HG03159 (cell line): ENCODE measurements at regions not wholly inside any gene's neighbourhood (a gene's known extent, or its start where the extent isn't known, plus 50 kb on each side); places are given as distances from the start of the nearest gene placed in this dataset.
"Not testable (repeated sequence)": the region's sequence is repeated elsewhere in the genome, so short reads cannot be mapped to it uniquely, and the experiment has no call there.

Experiments used
- ATAC-seq: cut with Tn5 transposase; IDR thresholded peaks from one replicate; pipeline ENCODE4 v1.9.1; 2021; ENCODE audit warnings: mild to moderate bottlenecking, moderate library complexity; ENCODE audit not compliant: unreplicated experiment

- no peak for ATAC-seq
Measured at GRCh38 chr14:54010981-54011380, 54.4 kb upstream of the BMP4 start.

GRCh38 chr14:54023027-54023426, 66.4 kb upstream of the BMP4 start:
- no peak for ATAC-seq

GRCh38 chr14:54025661-54026060, 69.0 kb upstream of the BMP4 start:
- ATAC-seq = no peak

GRCh38 chr14:54026671-54027070, 70.0 kb upstream of the BMP4 start:
- ATAC-seq = no peak

- not testable (repeated sequence) for ATAC-seq
Measured at GRCh38 chr14:54030996-54031395, 74.4 kb upstream of the BMP4 start.

- ATAC-seq = not testable (repeated sequence)
Measured at GRCh38 chr14:54033285-54033684, 76.7 kb upstream of the BMP4 start.

GRCh38 chr14:54038724-54039123, 82.1 kb upstream of the BMP4 start:
- no peak for ATAC-seq

- no peak for ATAC-seq
Measured at GRCh38 chr14:54039311-54039710, 82.7 kb upstream of the BMP4 start.

- no peak for ATAC-seq
Measured at GRCh38 chr14:54040846-54041245, 84.2 kb upstream of the BMP4 start.

- no peak for ATAC-seq
Measured at GRCh38 chr14:54046250-54046649, 89.6 kb upstream of the BMP4 start.

GRCh38 chr14:54047645-54048308, 91.2 kb upstream of the BMP4 start:
- no peak for ATAC-seq

- no peak for ATAC-seq
Measured at GRCh38 chr14:54048311-54048710, 91.7 kb upstream of the BMP4 start.

GRCh38 chr14:54048736-54049135, 92.1 kb upstream of the BMP4 start:
- ATAC-seq = no peak

GRCh38 chr14:54050759-54051158, 94.1 kb upstream of the BMP4 start:
- no peak for ATAC-seq

GRCh38 chr14:54052696-54053385, 96.2 kb upstream of the BMP4 start:
- no peak for ATAC-seq

- ATAC-seq = no peak
Measured at GRCh38 chr14:54053386-54053745, 96.7 kb upstream of the BMP4 start.

- no peak for ATAC-seq
Measured at GRCh38 chr14:54058505-54058904, 101.9 kb upstream of the BMP4 start.

GRCh38 chr14:54083549-54084239, 127.1 kb upstream of the BMP4 start:
- no peak for ATAC-seq

GRCh38 chr14:54085232-54085761, 128.7 kb upstream of the BMP4 start:
- ATAC-seq = no peak

GRCh38 chr14:54085841-54086240, 129.2 kb upstream of the BMP4 start:
- no peak for ATAC-seq

- ATAC-seq = no peak
Measured at GRCh38 chr14:54086767-54087166, 130.1 kb upstream of the BMP4 start.

- ATAC-seq = no peak
Measured at GRCh38 chr14:54087376-54087775, 130.8 kb upstream of the BMP4 start.
